ENCODE measurements at regions not wholly inside any gene's neighbourhood (a gene's known extent, or its start where the extent isn't known, plus 50 kb on each side); places are given as distances from the start of the nearest gene placed in this dataset.

- no peak overlapping the region for H3K4me3 ChIP-seq (replicated peaks; ENCODE audit: insufficient read depth, low read length)
- DNase-seq (ENCODE audit: low read depth in 1 of 2, low spot score in 1 of 2): no peak
- no peaks in the 10 kb centered on the region for H3K27me3 ChIP-seq (ENCODE audit: insufficient read depth, poor library complexity, severe bottlenecking)
- TF ChIP-seq POLR2AphosphoS5 (IDR thresholded peaks at IDR 0.05; ENCODE audit: low read depth) (no peak), REST (IDR thresholded peaks at IDR 0.05; ENCODE audit: insufficient replicate concordance, low read depth) (no peak), SPI1 (IDR thresholded peaks at IDR 0.05; ENCODE audit: borderline replicate concordance, low read depth) (no peak), GABPA (IDR thresholded peaks at IDR 0.05; ENCODE audit: low read depth) (no peak)
- TF ChIP-seq, protein P1, sequence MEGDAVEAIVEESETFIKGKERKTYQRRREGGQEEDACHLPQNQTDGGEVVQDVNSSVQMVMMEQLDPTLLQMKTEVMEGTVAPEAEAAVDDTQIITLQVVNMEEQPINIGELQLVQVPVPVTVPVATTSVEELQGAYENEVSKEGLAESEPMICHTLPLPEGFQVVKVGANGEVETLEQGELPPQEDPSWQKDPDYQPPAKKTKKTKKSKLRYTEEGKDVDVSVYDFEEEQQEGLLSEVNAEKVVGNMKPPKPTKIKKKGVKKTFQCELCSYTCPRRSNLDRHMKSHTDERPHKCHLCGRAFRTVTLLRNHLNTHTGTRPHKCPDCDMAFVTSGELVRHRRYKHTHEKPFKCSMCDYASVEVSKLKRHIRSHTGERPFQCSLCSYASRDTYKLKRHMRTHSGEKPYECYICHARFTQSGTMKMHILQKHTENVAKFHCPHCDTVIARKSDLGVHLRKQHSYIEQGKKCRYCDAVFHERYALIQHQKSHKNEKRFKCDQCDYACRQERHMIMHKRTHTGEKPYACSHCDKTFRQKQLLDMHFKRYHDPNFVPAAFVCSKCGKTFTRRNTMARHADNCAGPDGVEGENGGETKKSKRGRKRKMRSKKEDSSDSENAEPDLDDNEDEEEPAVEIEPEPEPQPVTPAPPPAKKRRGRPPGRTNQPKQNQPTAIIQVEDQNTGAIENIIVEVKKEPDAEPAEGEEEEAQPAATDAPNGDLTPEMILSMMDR (IDR thresholded peaks at IDR 0.05; ENCODE audit: insufficient read depth, low read length): no peak
- no peak overlapping the region for H3K27ac ChIP-seq (replicated peaks)
Measured at GRCh38 chr21:31414263-31415000, 70.4 kb upstream of the TIAM1 start.

- H3K27ac ChIP-seq (replicated peaks): no peak overlapping the region
- no peaks in the 10 kb centered on the region for H3K27me3 ChIP-seq (ENCODE audit: insufficient read depth, poor library complexity, severe bottlenecking)
- no peak for DNase-seq (ENCODE audit: low read depth in 1 of 2, low spot score in 1 of 2)
- H3K4me3 ChIP-seq (replicated peaks; ENCODE audit: insufficient read depth, low read length): no peak overlapping the region
- TF ChIP-seq, protein P1 (IDR thresholded peaks at IDR 0.05; ENCODE audit: insufficient read depth, low read length): no peak
- no peak for TF ChIP-seq SPI1 (IDR thresholded peaks at IDR 0.05; ENCODE audit: borderline replicate concordance, low read depth)
- TF ChIP-seq POLR2AphosphoS5 (IDR thresholded peaks at IDR 0.05; ENCODE audit: low read depth): no peak
- TF ChIP-seq GABPA (IDR thresholded peaks at IDR 0.05; ENCODE audit: low read depth): no peak
- no peak for TF ChIP-seq REST (IDR thresholded peaks at IDR 0.05; ENCODE audit: insufficient replicate concordance, low read depth)
Measured at GRCh38 chr21:31413698-31414097, 69.6 kb upstream of the TIAM1 start.

DNA sequence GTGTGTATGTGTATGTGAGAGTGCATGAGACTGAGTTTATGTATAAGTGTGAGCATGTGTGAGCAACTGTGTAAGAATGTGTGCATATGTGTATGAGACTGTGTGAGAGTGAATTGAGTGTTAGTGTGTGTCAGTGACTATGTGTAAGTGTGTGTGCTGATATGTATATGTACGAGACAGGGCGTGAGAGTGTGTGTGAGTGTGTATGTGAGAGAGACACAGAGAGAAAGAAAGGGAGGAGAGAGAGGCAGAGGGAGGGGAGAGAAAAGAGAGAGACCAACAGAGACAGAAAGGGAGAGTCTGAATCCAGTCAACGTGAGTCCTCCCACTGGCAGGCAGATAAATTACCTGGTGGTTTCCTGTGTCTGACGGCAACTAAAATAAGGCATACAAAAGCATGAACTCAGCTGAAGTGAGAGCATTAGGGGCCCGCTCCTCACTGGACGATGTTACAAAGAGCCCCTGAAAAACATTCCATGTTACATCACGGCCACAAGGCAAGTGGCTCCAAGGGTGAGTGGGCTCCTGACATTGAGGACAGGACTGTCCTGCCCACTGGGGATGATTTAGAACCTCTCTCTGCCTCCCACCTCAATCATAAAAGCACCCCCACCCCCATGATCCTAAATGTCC is 66.6 kb upstream of the TIAM1 start:
- Histone ChIP-seq H3K27me3 (ENCODE audit: insufficient read depth, poor library complexity, severe bottlenecking) (no peaks in the 10 kb centered on the region), H3K4me3 (replicated peaks; ENCODE audit: insufficient read depth, low read length) (no peak overlapping the region), H3K27ac (replicated peaks) (no peak overlapping the region)
- DNase-seq (ENCODE audit: low read depth in 1 of 2, low spot score in 1 of 2): no peak
- TF ChIP-seq REST (IDR thresholded peaks at IDR 0.05; ENCODE audit: insufficient replicate concordance, low read depth) (no peak), GABPA (IDR thresholded peaks at IDR 0.05; ENCODE audit: low read depth) (no peak), POLR2AphosphoS5 (IDR thresholded peaks at IDR 0.05; ENCODE audit: low read depth) (no peak), SPI1 (IDR thresholded peaks at IDR 0.05; ENCODE audit: borderline replicate concordance, low read depth) (no peak)
- TF ChIP-seq, protein P1 (IDR thresholded peaks at IDR 0.05; ENCODE audit: insufficient read depth, low read length): no peak

All from HL-60 (cell line).